ENCODE measurements at regions not wholly inside any gene's neighbourhood (a gene's known extent, or its start where the extent isn't known, plus 50 kb on each side); places are given as distances from the start of the nearest gene placed in this dataset.
"Not testable (repeated sequence)": the region's sequence is repeated elsewhere in the genome, so short reads cannot be mapped to it uniquely, and the experiment has no call there.

GRCh38 chr7:73244782-73245311 is 63.8 kb downstream of the NSUN5 start:
- H3K4me1 ChIP-seq (ENCODE audit: control insufficient read depth, insufficient read depth, low read length); intact Hi-C loops (cut with micrococcal nuclease); H3K4me3 ChIP-seq (ENCODE audit: low read length); H3K27me3 Mint-ChIP-seq (ENCODE audit: low read depth in 2 of 2); H3K4me3 Mint-ChIP-seq; H3K36me3 ChIP-seq (ENCODE audit: control insufficient read depth, insufficient read depth, low read length); H3K27ac Mint-ChIP-seq; DNase-seq; H3K27ac ChIP-seq (ENCODE audit: low read length); H3K36me3 Mint-ChIP-seq; H3K9me3 ChIP-seq (ENCODE audit: control insufficient read depth, insufficient read depth, low read length); ATAC-seq; H3K9me3 Mint-ChIP-seq; H3K27me3 ChIP-seq (ENCODE audit: control insufficient read depth, insufficient read depth, low read length); H3K4me1 Mint-ChIP-seq: not testable (repeated sequence)
- 86% methylated on average over 11 of the region's 16 CpGs for WGBS (ENCODE audit: insufficient coverage)

DNA sequence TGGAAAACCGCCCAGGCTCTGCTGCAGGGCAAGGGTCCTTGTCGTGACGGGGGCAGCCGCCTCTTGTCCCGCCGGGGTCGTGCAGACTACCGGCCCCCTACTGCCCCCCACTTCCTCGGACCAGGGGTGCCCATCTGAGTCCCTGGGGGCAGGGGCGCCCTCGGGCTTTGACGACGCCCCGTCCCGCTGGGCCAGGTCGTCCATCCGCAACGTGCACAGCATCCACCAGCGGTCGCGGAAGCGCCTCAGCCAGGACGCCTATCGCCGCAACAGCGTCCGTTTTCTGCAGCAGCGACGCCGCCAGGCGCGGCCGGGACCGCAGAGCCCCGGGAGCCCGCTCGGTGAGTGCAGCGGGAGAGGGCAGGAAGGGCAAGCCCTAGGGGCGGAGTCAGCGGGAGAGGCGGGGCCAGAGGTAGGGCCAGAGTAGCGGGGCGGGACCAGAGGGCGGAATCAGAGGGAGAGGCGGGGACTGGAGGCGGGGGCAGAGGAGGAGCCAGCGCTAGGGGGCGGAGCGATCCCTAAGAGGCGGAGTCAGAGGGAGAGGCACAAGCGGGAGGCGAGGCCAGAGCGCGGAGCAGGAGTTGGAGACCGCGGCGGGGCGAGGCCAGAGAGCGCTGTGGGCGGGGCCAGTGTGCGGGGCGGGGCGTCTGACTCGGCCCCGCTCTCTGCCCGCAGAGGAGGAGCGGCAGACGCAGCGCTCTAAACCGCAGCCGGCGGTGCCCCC is 73.5 kb downstream of the NSUN5 start:
- H3K27ac Mint-ChIP-seq = not testable (repeated sequence)

DNA sequence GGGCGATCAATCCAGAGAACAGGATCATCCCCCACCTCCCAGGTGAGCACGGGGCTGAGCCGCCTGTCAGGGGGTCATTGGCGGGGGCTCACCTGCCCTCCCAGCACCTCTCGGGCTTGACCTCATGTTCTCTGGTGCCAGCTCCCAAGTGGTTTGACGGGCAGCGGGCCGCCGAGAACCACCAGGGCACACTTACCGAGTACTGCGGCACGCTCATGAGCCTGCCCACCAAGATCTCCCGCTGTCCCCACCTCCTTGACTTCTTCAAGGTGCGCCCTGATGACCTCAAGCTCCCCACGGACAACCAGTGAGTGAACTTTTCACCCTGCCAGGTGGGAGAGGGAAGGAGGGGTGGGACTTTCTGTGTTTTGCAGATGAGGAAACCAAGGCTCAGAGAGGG is 82.9 kb downstream of the NSUN5 start:
- intact Hi-C loops (cut with micrococcal nuclease); H3K4me3 Mint-ChIP-seq; H3K9me3 ChIP-seq (ENCODE audit: control insufficient read depth, insufficient read depth, low read length): not testable (repeated sequence)

More for the DNA sequence above, 73.5 kb downstream of the NSUN5 start:
- H3K4me1 Mint-ChIP-seq; intact Hi-C loops (cut with micrococcal nuclease); H3K36me3 Mint-ChIP-seq; H3K9me3 Mint-ChIP-seq; H3K36me3 ChIP-seq (ENCODE audit: control insufficient read depth, insufficient read depth, low read length); H3K27me3 Mint-ChIP-seq (ENCODE audit: low read depth in 2 of 2); H3K27me3 ChIP-seq (ENCODE audit: control insufficient read depth, insufficient read depth, low read length); H3K27ac ChIP-seq (ENCODE audit: low read length); H3K9me3 ChIP-seq (ENCODE audit: control insufficient read depth, insufficient read depth, low read length); H3K4me1 ChIP-seq (ENCODE audit: control insufficient read depth, insufficient read depth, low read length): not testable (repeated sequence)
- peak; percentile 88 to 97 (median 93) for ATAC-seq
- WGBS (ENCODE audit: insufficient coverage) = no CpG with 5 or more reads among the region's 72 CpGs
- DNase-seq = peak in 1 of 2 donors; percentile 88
- peak overlapping the region; percentile 21 for H3K4me3 Mint-ChIP-seq
- H3K4me3 ChIP-seq (ENCODE audit: low read length) = peak overlapping the region; percentile 27

GRCh38 chr7:73221724-73222123 is 86.9 kb downstream of the NSUN5 start:
- intact Hi-C loops (cut with micrococcal nuclease); H3K36me3 ChIP-seq (ENCODE audit: control insufficient read depth, insufficient read depth, low read length); H3K9me3 ChIP-seq (ENCODE audit: control insufficient read depth, insufficient read depth, low read length); H3K27ac Mint-ChIP-seq; H3K4me1 ChIP-seq (ENCODE audit: control insufficient read depth, insufficient read depth, low read length); H3K4me3 ChIP-seq (ENCODE audit: low read length); H3K36me3 Mint-ChIP-seq; ATAC-seq; H3K27ac ChIP-seq (ENCODE audit: low read length); H3K27me3 ChIP-seq (ENCODE audit: control insufficient read depth, insufficient read depth, low read length); H3K4me1 Mint-ChIP-seq; H3K27me3 Mint-ChIP-seq (ENCODE audit: low read depth in 2 of 2); H3K9me3 Mint-ChIP-seq; H3K4me3 Mint-ChIP-seq; DNase-seq: not testable (repeated sequence)
- no CpG with 5 or more reads among the region's 6 CpGs for WGBS (ENCODE audit: insufficient coverage)

More for the DNA sequence above, 82.9 kb downstream of the NSUN5 start:
- not testable (repeated sequence) for H3K36me3 Mint-ChIP-seq; H3K27ac ChIP-seq (ENCODE audit: low read length); H3K4me1 Mint-ChIP-seq; H3K4me3 ChIP-seq (ENCODE audit: low read length); ATAC-seq; H3K27me3 Mint-ChIP-seq (ENCODE audit: low read depth in 2 of 2); H3K27me3 ChIP-seq (ENCODE audit: control insufficient read depth, insufficient read depth, low read length); DNase-seq; H3K9me3 Mint-ChIP-seq; H3K4me1 ChIP-seq (ENCODE audit: control insufficient read depth, insufficient read depth, low read length); H3K27ac Mint-ChIP-seq; H3K36me3 ChIP-seq (ENCODE audit: control insufficient read depth, insufficient read depth, low read length)
- WGBS (ENCODE audit: insufficient coverage) = 87% methylated on average over 12 of the region's 15 CpGs

DNA sequence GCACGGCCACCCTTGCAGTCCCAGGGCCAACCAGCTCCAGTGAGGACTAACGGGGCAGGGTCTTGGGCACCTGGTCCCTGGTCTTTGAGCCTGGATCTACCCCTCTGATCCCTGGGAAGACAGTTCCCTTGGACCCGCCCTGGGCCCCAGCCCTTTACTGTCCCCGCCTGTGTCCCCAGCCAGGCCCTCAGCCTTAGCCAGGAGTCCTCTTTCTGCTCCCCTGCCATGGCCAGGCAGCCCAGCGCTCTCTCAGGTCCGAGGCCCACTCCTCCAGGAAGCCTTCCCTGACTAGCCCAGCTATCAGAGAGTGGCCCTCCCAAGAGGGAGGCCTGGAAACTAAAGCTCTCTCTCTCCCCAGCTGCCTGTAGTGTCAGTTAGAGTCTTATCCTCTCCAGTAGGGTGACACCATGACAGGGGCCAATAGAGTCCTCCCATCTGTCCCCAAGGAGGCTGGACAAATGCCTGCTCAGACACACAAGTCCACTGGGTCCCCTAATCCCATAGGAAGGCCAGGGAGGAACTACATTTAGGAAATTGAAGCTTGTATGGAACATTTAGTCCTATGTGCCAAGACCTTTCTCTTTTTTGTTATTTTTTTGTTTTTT is 87.8 kb downstream of the NSUN5 start:
- H3K36me3 Mint-ChIP-seq; H3K27ac Mint-ChIP-seq; DNase-seq; H3K9me3 ChIP-seq (ENCODE audit: control insufficient read depth, insufficient read depth, low read length); H3K4me1 ChIP-seq (ENCODE audit: control insufficient read depth, insufficient read depth, low read length); H3K27ac ChIP-seq (ENCODE audit: low read length); H3K27me3 ChIP-seq (ENCODE audit: control insufficient read depth, insufficient read depth, low read length); H3K4me3 Mint-ChIP-seq; H3K27me3 Mint-ChIP-seq (ENCODE audit: low read depth in 2 of 2); H3K4me1 Mint-ChIP-seq; intact Hi-C loops (cut with micrococcal nuclease); H3K9me3 Mint-ChIP-seq; H3K4me3 ChIP-seq (ENCODE audit: low read length); H3K36me3 ChIP-seq (ENCODE audit: control insufficient read depth, insufficient read depth, low read length): not testable (repeated sequence)
- ATAC-seq = peak in 1 of 3 donors; percentile 51
- no CpG with 5 or more reads among the region's 6 CpGs for WGBS (ENCODE audit: insufficient coverage)

DNA sequence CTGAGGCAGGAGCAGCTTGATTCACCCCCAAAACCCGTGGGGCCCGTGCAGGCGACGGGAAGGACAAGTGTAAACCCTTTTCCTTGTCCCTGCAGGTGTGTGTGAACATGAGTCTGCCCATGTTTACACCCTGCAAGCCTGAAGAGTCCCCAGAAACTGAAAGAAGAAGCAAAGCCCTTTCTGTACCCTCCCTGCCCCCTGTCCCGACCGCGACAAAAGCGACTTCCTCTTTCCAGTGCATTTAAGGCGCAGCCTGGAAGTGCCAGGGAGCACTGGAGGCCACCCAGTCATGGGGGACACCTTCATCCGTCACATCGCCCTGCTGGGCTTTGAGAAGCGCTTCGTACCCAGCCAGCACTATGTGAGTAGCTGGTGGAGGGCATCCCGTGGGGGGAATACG is 88.3 kb downstream of the NSUN5 start:
- peak; percentile 53 to 84 (median 57) for ATAC-seq
- H3K4me3 Mint-ChIP-seq; DNase-seq; H3K27ac Mint-ChIP-seq; H3K27me3 Mint-ChIP-seq (ENCODE audit: low read depth in 2 of 2); H3K27me3 ChIP-seq (ENCODE audit: control insufficient read depth, insufficient read depth, low read length); H3K36me3 Mint-ChIP-seq; H3K9me3 ChIP-seq (ENCODE audit: control insufficient read depth, insufficient read depth, low read length); H3K4me1 Mint-ChIP-seq; H3K27ac ChIP-seq (ENCODE audit: low read length); H3K4me1 ChIP-seq (ENCODE audit: control insufficient read depth, insufficient read depth, low read length); H3K4me3 ChIP-seq (ENCODE audit: low read length); H3K9me3 Mint-ChIP-seq; H3K36me3 ChIP-seq (ENCODE audit: control insufficient read depth, insufficient read depth, low read length); intact Hi-C loops (cut with micrococcal nuclease): not testable (repeated sequence)
- no CpG with 5 or more reads among the region's 15 CpGs for WGBS (ENCODE audit: insufficient coverage)

GRCh38 chr7:73218802-73219201 is 89.8 kb downstream of the NSUN5 start:
- H3K36me3 Mint-ChIP-seq; DNase-seq; ATAC-seq; H3K27ac ChIP-seq (ENCODE audit: low read length); H3K27ac Mint-ChIP-seq; H3K4me1 Mint-ChIP-seq; H3K4me1 ChIP-seq (ENCODE audit: control insufficient read depth, insufficient read depth, low read length); H3K36me3 ChIP-seq (ENCODE audit: control insufficient read depth, insufficient read depth, low read length); H3K4me3 Mint-ChIP-seq; H3K27me3 ChIP-seq (ENCODE audit: control insufficient read depth, insufficient read depth, low read length); H3K4me3 ChIP-seq (ENCODE audit: low read length); intact Hi-C loops (cut with micrococcal nuclease); H3K9me3 ChIP-seq (ENCODE audit: control insufficient read depth, insufficient read depth, low read length); H3K9me3 Mint-ChIP-seq; H3K27me3 Mint-ChIP-seq (ENCODE audit: low read depth in 2 of 2): not testable (repeated sequence)
- no CpG with 5 or more reads among the region's 2 CpGs for WGBS (ENCODE audit: insufficient coverage)

All from natural killer cell (primary cell).